Activated CD8-positive, alpha-beta T cell treated with anti-CD3 and anti-CD28 coated beads for 36 hours (primary cell): ENCODE measurements at regions not wholly inside any gene's neighbourhood (a gene's known extent, or its start where the extent isn't known, plus 50 kb on each side); places are given as distances from the start of the nearest gene placed in this dataset.

Experiments used
- ATAC-seq: fragments of 200-7000 bp; cut with Tn5 transposase; one replicate; pipeline ENCODE4 v1.10.0; 2021; ENCODE audit warnings: mild to moderate bottlenecking, moderate library complexity
- CTCF ChIA-PET: fragments of 350-600 bp; sonication (Branson Sonifier 250); formaldehyde crosslinking; loops from one replicate; lab custom pipeline; 2021; ENCODE audit warnings: antibody characterized with exemption; lab: Charles Lee
- POLR2A ChIA-PET: fragments of 350-600 bp; sonication (Branson Sonifier 250); formaldehyde crosslinking; loops from one replicate; lab custom pipeline; 2021; ENCODE audit warnings: antibody characterized with exemption; lab: Charles Lee
- DNase-seq: peaks from one replicate; pipeline ENCODE4 v3.0.0-alpha.2; 2020
- H3K27ac Mint-ChIP-seq: one replicate; pipeline ENCODE4 v1.8.0; 2021; ENCODE audit warnings: mild to moderate bottlenecking, mixed read lengths
- H3K27me3 Mint-ChIP-seq: one replicate; pipeline ENCODE4 v1.8.0; 2021; ENCODE audit warnings: mixed read lengths
- H3K36me3 Mint-ChIP-seq: one replicate; pipeline ENCODE4 v1.8.0; 2021; ENCODE audit warnings: low read depth, mixed read lengths
- H3K4me1 Mint-ChIP-seq: one replicate; pipeline ENCODE4 v1.8.0; 2021; ENCODE audit warnings: low read depth, mixed read lengths
- H3K4me3 Mint-ChIP-seq: one replicate; pipeline ENCODE4 v1.8.0; 2021; ENCODE audit warnings: mild to moderate bottlenecking, moderate library complexity, mixed read lengths
- H3K9me3 Mint-ChIP-seq: one replicate; pipeline ENCODE4 v1.8.0; 2021; ENCODE audit warnings: mixed read lengths
- CTCF ChIP-seq: fragments of 200-600 bp; IDR thresholded peaks from one replicate; pipeline ENCODE4 v1.8.0; 2022; ENCODE audit warnings: antibody characterized with exemption, mild to moderate bottlenecking
- intact Hi-C: fragments of 100-400 bp; cut with micrococcal nuclease; formaldehyde crosslinking; loops from one replicate; pipeline ENCODE4 v1.10.0; 2022

GRCh38 chr3:72332689-72333088, 515.6 kb downstream of the SHQ1 start:
- no peak overlapping the region for H3K4me3 Mint-ChIP-seq
- ChIA-PET CTCF (interaction anchor here (2.0 kb wide), 1 partner anchor 490 kb away, joined by 4 read pairs; no protein-coding TSS in a partner anchor), POLR2A (no interaction called here)
- H3K27ac Mint-ChIP-seq: no peak overlapping the region
- H3K27me3 Mint-ChIP-seq: peaks cover 7% of the 10 kb centered on the region
- no peak for DNase-seq
- no peaks in the 10 kb centered on the region for H3K4me1 Mint-ChIP-seq
- no peak for ATAC-seq
- H3K9me3 Mint-ChIP-seq: no peaks in the 10 kb centered on the region
- no peak for TF ChIP-seq CTCF
- no peaks in the 10 kb centered on the region for H3K36me3 Mint-ChIP-seq
- intact Hi-C loops: no loop called here

GRCh38 chr3:72332036-72332435, 516.2 kb downstream of the SHQ1 start:
- intact Hi-C loops: no loop called here
- TF ChIP-seq CTCF: no peak
- POLR2A ChIA-PET: no interaction called here
- Mint-ChIP-seq H3K27ac (no peak overlapping the region), H3K4me3 (no peak overlapping the region), H3K36me3 (no peaks in the 10 kb centered on the region), H3K4me1 (no peaks in the 10 kb centered on the region), H3K9me3 (no peaks in the 10 kb centered on the region), H3K27me3 (peaks cover 7% of the 10 kb centered on the region)
- DNase-seq (no peak), ATAC-seq (no peak)
- CTCF ChIA-PET: no interaction called here

GRCh38 chr3:72331076-72331475, 517.2 kb downstream of the SHQ1 start:
- CTCF ChIA-PET: interaction anchor here (0.8 kb wide), 1 partner anchor 515 kb away, joined by 3 read pairs; no protein-coding TSS in a partner anchor
- H3K4me3 Mint-ChIP-seq: no peak overlapping the region
- no peaks in the 10 kb centered on the region for H3K36me3 Mint-ChIP-seq
- H3K27me3 Mint-ChIP-seq: peaks cover 7% of the 10 kb centered on the region
- H3K9me3 Mint-ChIP-seq: no peaks in the 10 kb centered on the region
- ATAC-seq (no peak), DNase-seq (no peak)
- intact Hi-C loops: no loop called here
- no peak overlapping the region for H3K27ac Mint-ChIP-seq
- no peak for TF ChIP-seq CTCF
- H3K4me1 Mint-ChIP-seq: no peaks in the 10 kb centered on the region
- POLR2A ChIA-PET: interaction anchor here (0.7 kb wide), 2 partner anchors 16 to 215 kb away, joined by 3 read pairs; no protein-coding TSS in a partner anchor

- POLR2A ChIA-PET: no interaction called here
- no peak for TF ChIP-seq CTCF
Measured at GRCh38 chr3:72329354-72329753, 518.9 kb downstream of the SHQ1 start.

GRCh38 chr3:72328755-72329277, 519.4 kb downstream of the SHQ1 start:
- POLR2A ChIA-PET: no interaction called here
- Mint-ChIP-seq H3K36me3 (no peaks in the 10 kb centered on the region), H3K4me1 (no peaks in the 10 kb centered on the region), H3K9me3 (no peaks in the 10 kb centered on the region), H3K27ac (no peak overlapping the region), H3K27me3 (peaks cover 7% of the 10 kb centered on the region), H3K4me3 (no peak overlapping the region)
- DNase-seq: no peak
- CTCF ChIA-PET: no interaction called here
- intact Hi-C loops: no loop called here
- ATAC-seq: no peak
- no peak for TF ChIP-seq CTCF

More at GRCh38 chr3:72329354-72329753, 518.9 kb downstream of the SHQ1 start:
- CTCF ChIA-PET: no interaction called here
- no peaks in the 10 kb centered on the region for H3K36me3 Mint-ChIP-seq
- H3K4me1 Mint-ChIP-seq: no peaks in the 10 kb centered on the region
- H3K27me3 Mint-ChIP-seq: peaks cover 7% of the 10 kb centered on the region
- H3K9me3 Mint-ChIP-seq: no peaks in the 10 kb centered on the region
- intact Hi-C loops: no loop called here
- no peak overlapping the region for H3K27ac Mint-ChIP-seq
- DNase-seq (no peak), ATAC-seq (no peak)
- H3K4me3 Mint-ChIP-seq: no peak overlapping the region
